H9 (cell line): ENCODE measurements at regions not wholly inside any gene's neighbourhood (a gene's known extent, or its start where the extent isn't known, plus 50 kb on each side); places are given as distances from the start of the nearest gene placed in this dataset.

Experiments used
- DNase-seq: peaks from one replicate; pipeline ENCODE4 v3.0.0-alpha.2; 2017
- H2AFZ ChIP-seq: one replicate; pipeline ENCODE4 v1.6.1; 2013; ENCODE audit warnings: mild to moderate bottlenecking, low read length, control low read depth, moderate library complexity
- H2AK5ac ChIP-seq: 2 replicates; pipeline ENCODE4 v1.6.1; 2013; ENCODE audit warnings: low read length, control low read depth, mixed read lengths; ENCODE audit not compliant: insufficient read length
- H2BK120ac ChIP-seq: one replicate; pipeline ENCODE4 v1.6.1; 2013; ENCODE audit warnings: low read depth, mild to moderate bottlenecking, low read length, control low read depth, inconsistent platforms; ENCODE audit not compliant: poor library complexity, severe bottlenecking
- H2BK12ac ChIP-seq: 2 replicates; pipeline ENCODE4 v1.6.1; 2013; ENCODE audit warnings: low read length, control low read depth, mixed read lengths, low read depth; ENCODE audit not compliant: insufficient read length
- H2BK15ac ChIP-seq: 2 replicates; pipeline ENCODE4 v1.6.1; 2013; ENCODE audit warnings: low read depth, low read length, control low read depth
- H2BK20ac ChIP-seq: one replicate; pipeline ENCODE4 v1.6.1; 2013; ENCODE audit warnings: low read depth, mild to moderate bottlenecking, low read length, control low read depth, inconsistent platforms; ENCODE audit not compliant: poor library complexity, severe bottlenecking
- H2BK5ac ChIP-seq: 2 replicates; pipeline ENCODE4 v1.6.1; 2013; ENCODE audit warnings: low read length, control low read depth, mixed read lengths; ENCODE audit not compliant: insufficient read length
- H3K14ac ChIP-seq: 2 replicates; pipeline ENCODE4 v1.6.1; 2013; ENCODE audit warnings: low read length, control low read depth; ENCODE audit not compliant: insufficient read depth
- H3K18ac ChIP-seq: 2 replicates; pipeline ENCODE4 v1.6.1; 2013; ENCODE audit warnings: low read depth, mild to moderate bottlenecking, mixed read lengths, low read length, control low read depth; ENCODE audit not compliant: insufficient read length
- H3K23ac ChIP-seq: 2 replicates; pipeline ENCODE4 v1.6.1; 2013; ENCODE audit warnings: low read length, control low read depth, mixed read lengths, low read depth; ENCODE audit not compliant: insufficient read length
- H3K23me2 ChIP-seq: 2 replicates; pipeline ENCODE4 v1.6.1; 2013; ENCODE audit warnings: low read depth, mild to moderate bottlenecking, mixed read lengths, low read length, control low read depth; ENCODE audit not compliant: insufficient read length, poor library complexity, severe bottlenecking
- H3K27ac ChIP-seq: 2 replicates; pipeline ENCODE4 v1.5.1; 2013; ENCODE audit warnings: low read length, control low read depth, mixed read lengths, low read depth; ENCODE audit not compliant: insufficient read length
- H3K27me3 ChIP-seq: 2 replicates; pipeline ENCODE4 v1.6.1; 2013; ENCODE audit warnings: low read length, control low read depth, inconsistent platforms; ENCODE audit not compliant: insufficient read depth
- H3K4ac ChIP-seq: 2 replicates; pipeline ENCODE4 v1.6.1; 2013; ENCODE audit warnings: low read depth, mild to moderate bottlenecking, control low read depth, inconsistent platforms, low read length, moderate library complexity
- H3K4me1 ChIP-seq: 2 replicates; pipeline ENCODE4 v1.6.1; 2013; ENCODE audit warnings: low read length, control low read depth, inconsistent platforms; ENCODE audit not compliant: insufficient read depth
- H3K4me2 ChIP-seq: 2 replicates; pipeline ENCODE4 v1.6.1; 2013; ENCODE audit warnings: low read length, control low read depth, mixed read lengths; ENCODE audit not compliant: insufficient read length, insufficient read depth
- H3K56ac ChIP-seq: 2 replicates; pipeline ENCODE4 v1.6.1; 2013; ENCODE audit warnings: low read depth, mild to moderate bottlenecking, mixed read lengths, low read length, control low read depth; ENCODE audit not compliant: insufficient read length
- H3K79me1 ChIP-seq: 2 replicates; pipeline ENCODE4 v1.6.1; 2013; ENCODE audit warnings: low read depth, mild to moderate bottlenecking, moderate library complexity, low read length, control low read depth, inconsistent platforms; ENCODE audit not compliant: insufficient read depth, poor library complexity, severe bottlenecking
- H3K79me2 ChIP-seq: 2 replicates; pipeline ENCODE4 v1.6.1; 2013; ENCODE audit warnings: low read length, control low read depth, inconsistent platforms; ENCODE audit not compliant: insufficient read depth
- H3K9ac ChIP-seq: 2 replicates; pipeline ENCODE4 v1.6.1; 2013; ENCODE audit warnings: low read length, control low read depth, mixed read lengths; ENCODE audit not compliant: insufficient read length; ENCODE audit errors: extremely low read depth
- H3K9me3 ChIP-seq: one replicate; pipeline ENCODE4 v1.6.1; 2013; ENCODE audit warnings: low read depth, low read length, inconsistent platforms; ENCODE audit not compliant: control insufficient read depth
- H3T11ph ChIP-seq: one replicate; pipeline ENCODE4 v1.6.1; 2013; ENCODE audit warnings: mild to moderate bottlenecking, low read length, control low read depth, inconsistent platforms
- H4K20me1 ChIP-seq: one replicate; pipeline ENCODE4 v1.6.1; 2013; ENCODE audit not compliant: control insufficient read depth, insufficient read length, insufficient read depth
- H4K5ac ChIP-seq: 2 replicates; pipeline ENCODE4 v1.6.1; 2013; ENCODE audit warnings: low read depth, mild to moderate bottlenecking, mixed read lengths, low read length, control low read depth; ENCODE audit not compliant: insufficient read length
- H4K8ac ChIP-seq: replicated peaks from 2 replicates; pipeline ENCODE4 v1.6.1; 2013; ENCODE audit warnings: low read length, control low read depth, mixed read lengths, low read depth; ENCODE audit not compliant: insufficient read length
- H4K91ac ChIP-seq: 2 replicates; pipeline ENCODE4 v1.6.1; 2013; ENCODE audit warnings: low read depth, mild to moderate bottlenecking, moderate library complexity, mixed read lengths, low read length, control low read depth; ENCODE audit not compliant: insufficient read length
- H3K27ac Mint-ChIP-seq, 3 experiments: 2 replicates in 2 of 3; 3 replicates in 1 of 3; pipeline ENCODE4 v1.8.0; 2020 to 2021; ENCODE audit warnings: mixed read lengths in 3 of 3, mild to moderate bottlenecking in 1 of 3, moderate library complexity in 1 of 3
- H3K27me3 Mint-ChIP-seq: 2 replicates; pipeline ENCODE4 v1.8.0; 2021; ENCODE audit warnings: low read depth, mild to moderate bottlenecking, moderate library complexity, mixed read lengths
- H3K36me3 Mint-ChIP-seq, 3 experiments: 2 replicates in 2 of 3; 3 replicates in 1 of 3; pipeline ENCODE4 v1.8.0; 2020 to 2021; ENCODE audit warnings: low read depth in 3 of 3, mixed read lengths in 3 of 3; ENCODE audit not compliant: insufficient read depth in 1 of 3
- H3K4me1 Mint-ChIP-seq, 2 experiments: 2 replicates each; pipeline ENCODE4 v1.8.0; 2020; ENCODE audit warnings: mixed read lengths in 2 of 2
- H3K4me3 Mint-ChIP-seq, 2 experiments: 2 replicates in 1 of 2; 3 replicates in 1 of 2; pipeline ENCODE4 v1.8.0; 2020 to 2021; ENCODE audit warnings: mild to moderate bottlenecking in 2 of 2, mixed read lengths in 2 of 2, moderate library complexity in 1 of 2
- H3K9me3 Mint-ChIP-seq, 2 experiments: 2 replicates in 1 of 2; 3 replicates in 1 of 2; pipeline ENCODE4 v1.8.0; 2020; ENCODE audit warnings: mild to moderate bottlenecking in 2 of 2, mixed read lengths in 2 of 2, moderate library complexity in 1 of 2
- WGBS: extraction: QIAGEN DNeasy Blood & Tissue Kit; methylation state at CpG from one replicate; pipeline ENCODE4 v1.1.7; 2013; ENCODE audit warnings: missing lambda C conversion rate, low lambda C conversion rate, mixed read lengths; ENCODE audit not compliant: insufficient read length; ENCODE audit errors: extremely low coverage; 5-methylcytosine and 5-hydroxymethylcytosine counted together
- TF ChIP-seq, protein P1 (sequence below): fragments of 200-600 bp; sonication (generic); conservative IDR thresholded peaks from 3 replicates; pipeline ENCODE4 v1.8.0; 2021; ENCODE audit warnings: antibody characterized with exemption, mild to moderate bottlenecking

DNA sequence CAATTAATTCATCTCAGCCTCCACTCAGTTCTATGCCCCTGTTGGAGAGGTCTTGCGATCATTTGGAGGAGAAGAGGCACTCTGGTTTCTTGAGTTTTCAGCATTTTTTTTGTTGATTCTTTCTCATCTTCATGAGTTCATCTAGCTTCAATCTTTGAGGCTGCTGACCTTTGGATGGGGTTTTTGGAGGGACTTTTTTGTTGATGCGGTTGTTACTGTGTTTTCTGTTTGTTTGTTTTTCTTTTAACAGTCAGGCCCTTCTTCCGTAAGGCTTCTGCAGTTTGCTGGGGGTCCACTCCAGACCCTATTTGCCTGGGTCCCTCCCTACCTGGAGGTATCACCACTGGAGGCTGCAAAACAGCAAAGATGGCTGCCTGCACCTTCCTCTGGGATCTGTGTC, 149.9 kb upstream of the RBBP8 start:
- Histone ChIP-seq H2BK15ac (no peak overlapping the region), H3K56ac (no peak overlapping the region), H3K4ac (no peak overlapping the region), H2AK5ac (no peak overlapping the region), H3K4me1 (no peaks in the 10 kb centered on the region), H2BK12ac (no peak overlapping the region), H3K18ac (no peak overlapping the region), H4K20me1 (no peaks in the 10 kb centered on the region), H3K23ac (no peak overlapping the region), H3K79me1 (no peaks in the 10 kb centered on the region), H3K4me2 (no peak overlapping the region), H2BK120ac (no peak overlapping the region), H3K27ac (no peak overlapping the region), H3T11ph (no peak overlapping the region), H3K14ac (no peak overlapping the region), H2BK20ac (no peak overlapping the region), H4K91ac (no peak overlapping the region), H3K9me3 (no peaks in the 10 kb centered on the region), H3K27me3 (no peaks in the 10 kb centered on the region), H4K5ac (no peak overlapping the region), H4K8ac (no peak overlapping the region), H2AFZ (no peak overlapping the region), H2BK5ac (no peak overlapping the region), H3K9ac (no peak overlapping the region), H3K23me2 (no peaks in the 10 kb centered on the region), H3K79me2 (no peaks in the 10 kb centered on the region)
- Mint-ChIP-seq H3K27ac (no peak overlapping the region), H3K36me3 (no peaks in the 10 kb centered on the region), H3K4me1 (no peaks in the 10 kb centered on the region; a peak in 1 of 4 replicates), H3K4me3 (no peak overlapping the region), H3K9me3 (no peaks in the 10 kb centered on the region), H3K27me3 (peaks cover 6% of the 10 kb centered on the region)
- no peak for DNase-seq
- no CpG with 5 or more reads among the region's 3 CpGs for WGBS
- TF ChIP-seq, protein P1, sequence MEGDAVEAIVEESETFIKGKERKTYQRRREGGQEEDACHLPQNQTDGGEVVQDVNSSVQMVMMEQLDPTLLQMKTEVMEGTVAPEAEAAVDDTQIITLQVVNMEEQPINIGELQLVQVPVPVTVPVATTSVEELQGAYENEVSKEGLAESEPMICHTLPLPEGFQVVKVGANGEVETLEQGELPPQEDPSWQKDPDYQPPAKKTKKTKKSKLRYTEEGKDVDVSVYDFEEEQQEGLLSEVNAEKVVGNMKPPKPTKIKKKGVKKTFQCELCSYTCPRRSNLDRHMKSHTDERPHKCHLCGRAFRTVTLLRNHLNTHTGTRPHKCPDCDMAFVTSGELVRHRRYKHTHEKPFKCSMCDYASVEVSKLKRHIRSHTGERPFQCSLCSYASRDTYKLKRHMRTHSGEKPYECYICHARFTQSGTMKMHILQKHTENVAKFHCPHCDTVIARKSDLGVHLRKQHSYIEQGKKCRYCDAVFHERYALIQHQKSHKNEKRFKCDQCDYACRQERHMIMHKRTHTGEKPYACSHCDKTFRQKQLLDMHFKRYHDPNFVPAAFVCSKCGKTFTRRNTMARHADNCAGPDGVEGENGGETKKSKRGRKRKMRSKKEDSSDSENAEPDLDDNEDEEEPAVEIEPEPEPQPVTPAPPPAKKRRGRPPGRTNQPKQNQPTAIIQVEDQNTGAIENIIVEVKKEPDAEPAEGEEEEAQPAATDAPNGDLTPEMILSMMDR = no peak
